ENCODE measurements at regions not wholly inside any gene's neighbourhood (a gene's known extent, or its start where the extent isn't known, plus 50 kb on each side); places are given as distances from the start of the nearest gene placed in this dataset.
A peak's percentile ranks its signal among the peaks of the same experiment; 100 is the strongest.

- no peak overlapping the region for H3K4me3 ChIP-seq (ENCODE audit: low read length)
- no peak for TF ChIP-seq CTCF (IDR thresholded peaks at IDR 0.05; ENCODE audit: insufficient read depth, low read depth, low read length, missing control alignments)
- no peak for DNase-seq (ENCODE audit: low read depth)
These were observed 1220.0 kb upstream of the GJE1 start for GRCh38 chr6:140912686-140913085.

- no peak overlapping the region for H3K4me3 ChIP-seq (ENCODE audit: low read length)
- TF ChIP-seq CTCF (IDR thresholded peaks at IDR 0.05; ENCODE audit: insufficient read depth, low read depth, low read length, missing control alignments), result no peak
- DNase-seq (ENCODE audit: low read depth), result no peak
These were observed 1223.1 kb upstream of the GJE1 start for GRCh38 chr6:140909625-140910024.

GRCh38 chr6:140909156-140909555 lies 1223.6 kb upstream of the GJE1 start:
- no peak for TF ChIP-seq CTCF (IDR thresholded peaks at IDR 0.05; ENCODE audit: insufficient read depth, low read depth, low read length, missing control alignments)
- DNase-seq (ENCODE audit: low read depth), result peak; percentile 18
- no peak overlapping the region for H3K4me3 ChIP-seq (ENCODE audit: low read length)

- DNase-seq (ENCODE audit: low read depth), result no peak
- TF ChIP-seq CTCF (IDR thresholded peaks at IDR 0.05; ENCODE audit: insufficient read depth, low read depth, low read length, missing control alignments), result no peak
- no peak overlapping the region for H3K4me3 ChIP-seq (ENCODE audit: low read length)
These were observed 1224.2 kb upstream of the GJE1 start for GRCh38 chr6:140908505-140908904.

- DNase-seq (ENCODE audit: low read depth), result no peak
- no peak for TF ChIP-seq CTCF (IDR thresholded peaks at IDR 0.05; ENCODE audit: insufficient read depth, low read depth, low read length, missing control alignments)
These were observed 1225.5 kb upstream of the GJE1 start for GRCh38 chr6:140907235-140907634.

GRCh38 chr6:140905724-140906123 lies 1227.0 kb upstream of the GJE1 start:
- no peak for TF ChIP-seq CTCF (IDR thresholded peaks at IDR 0.05; ENCODE audit: insufficient read depth, low read depth, low read length, missing control alignments)
- no peak for DNase-seq (ENCODE audit: low read depth)
- H3K4me3 ChIP-seq (ENCODE audit: low read length), result no peak overlapping the region

More at GRCh38 chr6:140907235-140907634, 1225.5 kb upstream of the GJE1 start:
- no peak overlapping the region for H3K4me3 ChIP-seq (ENCODE audit: low read length)

GRCh38 chr6:140905050-140905449 lies 1227.7 kb upstream of the GJE1 start:
- no peak for DNase-seq (ENCODE audit: low read depth)
- no peak overlapping the region for H3K4me3 ChIP-seq (ENCODE audit: low read length)
- TF ChIP-seq CTCF (IDR thresholded peaks at IDR 0.05; ENCODE audit: insufficient read depth, low read depth, low read length, missing control alignments), result no peak

Measured in epithelial cell of esophagus (primary cell).